ENCODE measurements at regions not wholly inside any gene's neighbourhood (a gene's known extent, or its start where the extent isn't known, plus 50 kb on each side); places are given as distances from the start of the nearest gene placed in this dataset.

- TF ChIP-seq, protein P1, sequence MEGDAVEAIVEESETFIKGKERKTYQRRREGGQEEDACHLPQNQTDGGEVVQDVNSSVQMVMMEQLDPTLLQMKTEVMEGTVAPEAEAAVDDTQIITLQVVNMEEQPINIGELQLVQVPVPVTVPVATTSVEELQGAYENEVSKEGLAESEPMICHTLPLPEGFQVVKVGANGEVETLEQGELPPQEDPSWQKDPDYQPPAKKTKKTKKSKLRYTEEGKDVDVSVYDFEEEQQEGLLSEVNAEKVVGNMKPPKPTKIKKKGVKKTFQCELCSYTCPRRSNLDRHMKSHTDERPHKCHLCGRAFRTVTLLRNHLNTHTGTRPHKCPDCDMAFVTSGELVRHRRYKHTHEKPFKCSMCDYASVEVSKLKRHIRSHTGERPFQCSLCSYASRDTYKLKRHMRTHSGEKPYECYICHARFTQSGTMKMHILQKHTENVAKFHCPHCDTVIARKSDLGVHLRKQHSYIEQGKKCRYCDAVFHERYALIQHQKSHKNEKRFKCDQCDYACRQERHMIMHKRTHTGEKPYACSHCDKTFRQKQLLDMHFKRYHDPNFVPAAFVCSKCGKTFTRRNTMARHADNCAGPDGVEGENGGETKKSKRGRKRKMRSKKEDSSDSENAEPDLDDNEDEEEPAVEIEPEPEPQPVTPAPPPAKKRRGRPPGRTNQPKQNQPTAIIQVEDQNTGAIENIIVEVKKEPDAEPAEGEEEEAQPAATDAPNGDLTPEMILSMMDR (IDR thresholded peaks at IDR 0.05 in 8 of 11, conservative IDR thresholded peaks at IDR 0.05 in 3 of 11): no peak
- TF ChIP-seq POLR2A (IDR thresholded peaks at IDR 0.05) (no peak), POLR2AphosphoS5 (IDR thresholded peaks at IDR 0.05) (no peak)
Measured at GRCh38 chr2:2472044-2472443, 141.0 kb upstream of the MYT1L start.

All from spleen (tissue), 7 donors.